HepG2 (cell line): ENCODE measurements at regions not wholly inside any gene's neighbourhood (a gene's known extent, or its start where the extent isn't known, plus 50 kb on each side); places are given as distances from the start of the nearest gene placed in this dataset.
"Not testable (repeated sequence)": the region's sequence is repeated elsewhere in the genome, so short reads cannot be mapped to it uniquely, and the experiment has no call there.

Experiments used
- ATAC-seq: fragments of 200-7000 bp; cut with Tn5 transposase; 3 replicates; pipeline ENCODE4 v1.9.1; 2020; ENCODE audit warnings: mild to moderate bottlenecking, moderate library complexity
- BruUV-seq: library from RNA; stranded (reverse); fragments of 400-500 nt; replicated peaks from 2 replicates; lab custom pipeline; 2021; lab: Mats Ljungman, UMichigan
- CTCF ChIA-PET: fragments of 300-600 bp; formaldehyde crosslinking; extraction: SDS; loops from one replicate; lab custom pipeline; 2021; ENCODE audit warnings: low total read pairs, inconsistent platforms, low intra/inter-chr PET ratio; lab: Yijun Ruan, JAX
- POLR2A ChIA-PET: fragments of 350-600 bp; sonication (Branson Sonifier 250); formaldehyde crosslinking; loops from one replicate; lab custom pipeline; 2020; ENCODE audit warnings: antibody characterized with exemption, inconsistent platforms; lab: Yijun Ruan, JAX
- DNase-seq: peaks from one replicate; pipeline ENCODE4 v3.0.0-alpha.2; 2015; ENCODE audit warnings: low spot score
- FAIRE-seq: peaks from 3 replicates; lab custom pipeline; 2011; peaks lifted over from hg19 to GRCh38; lab: Jason Lieb, UNC
- H2AFZ ChIP-seq: one replicate; pipeline ENCODE4 v1.6.1; 2011; ENCODE audit warnings: low read length, inconsistent platforms
- H3K27ac ChIP-seq: fragments of 300-600 bp; 3 replicates; pipeline ENCODE4 v1.8.0; 2011; ENCODE audit warnings: mixed run types, mild to moderate bottlenecking, mixed read lengths, low read length, inconsistent platforms; ENCODE audit not compliant: insufficient read depth; ENCODE audit errors: extremely low read length
- H3K27me3 ChIP-seq, 2 experiments: fragments of 200-600 bp in 1 of 2; 2 replicates in 1 of 2; 3 replicates in 1 of 2; pipeline versions ENCODE4 v1.6.0 to v1.8.0; 2011; ENCODE audit warnings: low read length in 2 of 2, mild to moderate bottlenecking in 2 of 2, moderate library complexity in 2 of 2, inconsistent platforms in 1 of 2; ENCODE audit not compliant: insufficient read depth in 2 of 2, control insufficient read depth in 1 of 2
- H3K36me3 ChIP-seq, 2 experiments: fragments of 200-600 bp in 1 of 2; replicated peaks in 1 of 2; 2 replicates in 1 of 2; 3 replicates in 1 of 2; pipeline versions ENCODE4 v1.5.1 to v1.8.0; 2011; ENCODE audit warnings: low read length in 2 of 2, inconsistent platforms in 1 of 2; ENCODE audit not compliant: insufficient read depth in 2 of 2, control insufficient read depth in 1 of 2
- H3K4me1 ChIP-seq: 2 replicates; pipeline ENCODE4 v1.5.1; 2012; ENCODE audit warnings: low read length, inconsistent platforms; ENCODE audit not compliant: insufficient read depth
- H3K4me2 ChIP-seq: 2 replicates; pipeline ENCODE4 v1.6.0; 2011; ENCODE audit warnings: low read depth, low read length, inconsistent platforms
- H3K4me3 ChIP-seq, 3 experiments: fragments of 200-600 bp in 1 of 3; sonication (generic), shearing (Covaris generic) in 1 of 3; replicated peaks in 1 of 3; 2 replicates each; pipeline ENCODE4 v1.5.1; 2011 to 2016; ENCODE audit warnings: low read length in 3 of 3, inconsistent platforms in 2 of 3, low read depth in 2 of 3, mild to moderate bottlenecking in 2 of 3, control low read depth in 1 of 3, mixed read lengths in 1 of 3; ENCODE audit not compliant: insufficient read depth in 1 of 3
- H3K79me2 ChIP-seq: one replicate; pipeline ENCODE4 v1.6.1; 2011; ENCODE audit warnings: low read length, inconsistent platforms; ENCODE audit not compliant: insufficient read depth
- H3K9ac ChIP-seq: 2 replicates; pipeline ENCODE4 v1.6.0; 2011; ENCODE audit warnings: mild to moderate bottlenecking, low read depth, low read length, inconsistent platforms; ENCODE audit not compliant: insufficient read depth
- H3K9me3 ChIP-seq: 2 replicates; pipeline ENCODE4 v1.5.1; 2012; ENCODE audit warnings: mild to moderate bottlenecking, low read length
- H4K20me1 ChIP-seq: 2 replicates; pipeline ENCODE4 v1.6.0; 2011; ENCODE audit warnings: inconsistent platforms, mild to moderate bottlenecking, low read length, moderate library complexity; ENCODE audit not compliant: insufficient read depth
- MLXIP ChIP-seq: sonication (generic); formaldehyde crosslinking; IDR thresholded peaks from 2 replicates; pipeline ENCODE4 v1.9.0; 2021; ENCODE audit warnings: missing genetic modification reagents, borderline replicate concordance
- ZNF264 ChIP-seq: sonication (generic); formaldehyde crosslinking; IDR thresholded peaks from 2 replicates; pipeline ENCODE4 v1.4.0; 2020; ENCODE audit warnings: missing genetic modification reagents
- ZNF354B ChIP-seq: sonication (generic); formaldehyde crosslinking; IDR thresholded peaks from 2 replicates; pipeline ENCODE4 v1.8.0; 2022; ENCODE audit warnings: mild to moderate bottlenecking, missing genetic modification reagents
- ZNF44 ChIP-seq: sonication (generic); formaldehyde crosslinking; IDR thresholded peaks from 2 replicates; pipeline ENCODE4 v1.5.1; 2020; ENCODE audit warnings: mild to moderate bottlenecking, missing genetic modification reagents
- ZNF569 ChIP-seq: sonication (generic); formaldehyde crosslinking; IDR thresholded peaks from 2 replicates; pipeline ENCODE4 v1.5.0; 2020; ENCODE audit warnings: mild to moderate bottlenecking, missing genetic modification reagents, moderate library complexity, borderline replicate concordance
- WGBS: methylation state at CpG from one replicate; pipeline ENCODE4 v1.1.6; 2017; ENCODE audit warnings: low lambda C conversion rate; 5-methylcytosine and 5-hydroxymethylcytosine counted together
- in situ Hi-C: cut with HindIII; loops from 2 replicates; pipeline ENCODE4 v1.10.0; 2017; ENCODE audit warnings: low pct_unique_long_range_greater_than_20kb; ENCODE audit not compliant: extremely low pct_ligation_motif_present
- intact Hi-C: fragments of 100-400 bp; cut with micrococcal nuclease; formaldehyde crosslinking; loops from one replicate; pipeline ENCODE4 v1.10.0; 2022; ENCODE audit not compliant: unreplicated experiment

GRCh38 chr12:84446478-84446877, 466.1 kb downstream of the SLC6A15 start:
- intact Hi-C loops, H3K79me2 ChIP-seq, CTCF ChIA-PET, H3K27ac ChIP-seq, FAIRE-seq, H3K4me2 ChIP-seq, H3K27me3 ChIP-seq, H3K9me3 ChIP-seq, H3K36me3 ChIP-seq, H3K4me1 ChIP-seq, H2AFZ ChIP-seq, H3K9ac ChIP-seq, ATAC-seq, H3K4me3 ChIP-seq, H4K20me1 ChIP-seq, DNase-seq, POLR2A ChIA-PET, BruUV-seq, in situ Hi-C loops: not testable (repeated sequence)
- WGBS = 7% methylated on average over 3 of the region's 3 CpGs

GRCh38 chr12:84436134-84436533, 476.5 kb downstream of the SLC6A15 start:
- Histone ChIP-seq H3K4me3 (no peak overlapping the region), H3K36me3 (no peaks in the 10 kb centered on the region), H4K20me1 (no peaks in the 10 kb centered on the region), H3K9me3 (no peaks in the 10 kb centered on the region), H2AFZ (no peak overlapping the region), H3K4me1 (no peaks in the 10 kb centered on the region), H3K27me3 (no peaks in the 10 kb centered on the region), H3K79me2 (no peaks in the 10 kb centered on the region), H3K9ac (no peak overlapping the region), H3K27ac (no peak overlapping the region), H3K4me2 (no peak overlapping the region)
- WGBS = 11% methylated on average over 1 of the region's 1 CpG
- FAIRE-seq = no peak
- no TSS peak for BruUV-seq
- intact Hi-C loops = no loop called here
- in situ Hi-C loops = no loop called here
- DNase-seq = no peak
- TF ChIP-seq ZNF569 = no peak
- ChIA-PET POLR2A (no interaction called here), CTCF (no interaction called here)
- no peak for ATAC-seq

GRCh38 chr12:84435682-84436081, 476.9 kb downstream of the SLC6A15 start:
- no peak overlapping the region for H3K4me3 ChIP-seq
- no peak overlapping the region for H3K9ac ChIP-seq
- H3K79me2 ChIP-seq = no peaks in the 10 kb centered on the region
- DNase-seq (no peak), FAIRE-seq (no peak), ATAC-seq (no peak)
- 1% methylated on average over 2 of the region's 2 CpGs for WGBS
- H3K4me1 ChIP-seq = no peaks in the 10 kb centered on the region
- no peaks in the 10 kb centered on the region for H3K9me3 ChIP-seq
- H4K20me1 ChIP-seq = no peaks in the 10 kb centered on the region
- H2AFZ ChIP-seq = no peak overlapping the region
- H3K27ac ChIP-seq = no peak overlapping the region
- CTCF ChIA-PET = no interaction called here
- in situ Hi-C loops = no loop called here
- TF ChIP-seq ZNF44 (CRISPR knock-in tag) (no peak), ZNF354B (no peak), ZNF264 (CRISPR knock-in tag) (no peak), MLXIP (no peak)
- TF ChIP-seq, all 625 proteins: peak for 0
- BruUV-seq = no TSS peak
- Histone ChIP-seq H3K27me3 (no peaks in the 10 kb centered on the region), H3K4me2 (no peak overlapping the region), H3K36me3 (no peaks in the 10 kb centered on the region)
- intact Hi-C loops = no loop called here
- POLR2A ChIA-PET = no interaction called here
